SK-N-SH treated with all-trans-retinoic acid at 6 μM for 48 hours (cell line): ENCODE measurements at regions not wholly inside any gene's neighbourhood (a gene's known extent, or its start where the extent isn't known, plus 50 kb on each side); places are given as distances from the start of the nearest gene placed in this dataset.

ENCODE experiments used
- ATAC-seq: fragments of 200-7000 bp; cut with Tn5 transposase; 3 replicates; pipeline ENCODE4 v1.9.1; 2020; ENCODE audit warnings: mild to moderate bottlenecking, moderate library complexity
- ARNTL ChIP-seq: fragments of 450-650 bp; formaldehyde crosslinking; IDR thresholded peaks from 2 replicates; pipeline ENCODE4 v1.5.0; 2020; ENCODE audit warnings: low read depth, mild to moderate bottlenecking, moderate library complexity, borderline replicate concordance
- BACH2 ChIP-seq: fragments of 250-450 bp; sonication (Bioruptor Pico); IDR thresholded peaks from 2 replicates; pipeline ENCODE4 v1.9.0; 2021; ENCODE audit warnings: mild to moderate bottlenecking, borderline replicate concordance
- CREB5 ChIP-seq: fragments of 250-450 bp; sonication (Bioruptor Pico); IDR thresholded peaks from 2 replicates; pipeline ENCODE4 v1.5.1; 2020; ENCODE audit warnings: low read depth, mild to moderate bottlenecking, moderate library complexity
- CSDC2 ChIP-seq: fragments of 250-450 bp; sonication (Bioruptor Pico); IDR thresholded peaks from 2 replicates; pipeline ENCODE4 v1.5.0; 2020; ENCODE audit warnings: mild to moderate bottlenecking, moderate library complexity
- CSRNP3 ChIP-seq: fragments of 250-450 bp; sonication (Bioruptor Pico); IDR thresholded peaks from 2 replicates; pipeline ENCODE4 v1.5.1; 2021; ENCODE audit warnings: mild to moderate bottlenecking, moderate library complexity
- ESRRG ChIP-seq: fragments of 250-450 bp; sonication (Bioruptor Pico); IDR thresholded peaks from 2 replicates; pipeline ENCODE4 v1.6.1; 2021; ENCODE audit warnings: mild to moderate bottlenecking
- GLIS3 ChIP-seq: fragments of 250-450 bp; sonication (Bioruptor Pico); IDR thresholded peaks from 2 replicates; pipeline ENCODE4 v1.5.0; 2020; ENCODE audit warnings: mild to moderate bottlenecking, moderate library complexity
- ISL1 ChIP-seq: fragments of 250-450 bp; sonication (Bioruptor Pico); IDR thresholded peaks from 2 replicates; pipeline ENCODE4 v2.1.2; 2022; ENCODE audit warnings: mild to moderate bottlenecking, moderate library complexity
- OSR1 ChIP-seq: fragments of 250-450 bp; sonication (Bioruptor Pico); IDR thresholded peaks from 2 replicates; pipeline ENCODE4 v1.8.0; 2022; ENCODE audit warnings: moderate library complexity, mild to moderate bottlenecking, inconsistent platforms
- POU6F1 ChIP-seq: fragments of 250-450 bp; sonication (Bioruptor Pico); IDR thresholded peaks from 2 replicates; pipeline ENCODE4 v1.8.0; 2021; ENCODE audit warnings: low read depth, mild to moderate bottlenecking, moderate library complexity, borderline replicate concordance
- PPARA ChIP-seq: fragments of 250-450 bp; sonication (Bioruptor Pico); IDR thresholded peaks from 2 replicates; pipeline ENCODE4 v1.5.0; 2020; ENCODE audit warnings: mild to moderate bottlenecking, borderline replicate concordance
- RARB ChIP-seq: fragments of 250-450 bp; sonication (Bioruptor Pico); IDR thresholded peaks from 2 replicates; pipeline ENCODE4 v1.8.0; 2021; ENCODE audit warnings: mild to moderate bottlenecking, moderate library complexity
- SNAI2 ChIP-seq: fragments of 250-450 bp; sonication (Bioruptor Pico); IDR thresholded peaks from 2 replicates; pipeline ENCODE4 v1.5.0; 2020; ENCODE audit warnings: mild to moderate bottlenecking, moderate library complexity
- TOX ChIP-seq: fragments of 250-450 bp; sonication (Bioruptor Pico); IDR thresholded peaks from 2 replicates; pipeline ENCODE4 v1.8.0; 2021; ENCODE audit warnings: mild to moderate bottlenecking, moderate library complexity, borderline replicate concordance
- TSHZ2 ChIP-seq: fragments of 250-450 bp; sonication (Bioruptor Pico); IDR thresholded peaks from 2 replicates; pipeline ENCODE4 v1.5.0; 2020; ENCODE audit warnings: mild to moderate bottlenecking, moderate library complexity
- ZFP3 ChIP-seq: fragments of 250-450 bp; sonication (Bioruptor Pico); IDR thresholded peaks from 2 replicates; pipeline ENCODE4 v1.5.0; 2020; ENCODE audit warnings: mild to moderate bottlenecking, moderate library complexity
- ZFP30 ChIP-seq: fragments of 450-650 bp; formaldehyde crosslinking; IDR thresholded peaks from 2 replicates; pipeline ENCODE4 v1.5.0; 2022; ENCODE audit warnings: mild to moderate bottlenecking, moderate library complexity
- ZNF565 ChIP-seq: fragments of 450-650 bp; formaldehyde crosslinking; conservative IDR thresholded peaks from 2 replicates; pipeline ENCODE4 v1.5.0; 2020; ENCODE audit warnings: low read depth, mild to moderate bottlenecking, moderate library complexity
- ZNF70 ChIP-seq: fragments of 450-650 bp; formaldehyde crosslinking; IDR thresholded peaks from 2 replicates; pipeline ENCODE4 v1.5.0; 2020; ENCODE audit warnings: mild to moderate bottlenecking, moderate library complexity
- ZNF8 ChIP-seq: fragments of 450-650 bp; formaldehyde crosslinking; IDR thresholded peaks from 2 replicates; pipeline ENCODE4 v1.5.0; 2020; ENCODE audit warnings: mild to moderate bottlenecking, moderate library complexity

GRCh38 chr10:111199587-111199986 lies 122.8 kb downstream of the ADRA2A start:
- no peak for ATAC-seq
- TF ChIP-seq TSHZ2 (CRISPR knock-in tag) (no peak), CSRNP3 (CRISPR knock-in tag) (no peak), GLIS3 (no peak), RARB (no peak), TOX (CRISPR knock-in tag) (no peak), CREB5 (CRISPR knock-in tag) (no peak)
- TF ChIP-seq, all 23 proteins: peak for 0

- TF ChIP-seq CREB5 (CRISPR knock-in tag) (no peak), ZNF565 (CRISPR knock-in tag) (no peak), OSR1 (CRISPR knock-in tag) (no peak), ZNF8 (CRISPR knock-in tag) (no peak), TOX (CRISPR knock-in tag) (no peak), BACH2 (CRISPR knock-in tag) (no peak), RARB (no peak), ZNF70 (CRISPR knock-in tag) (no peak), CSRNP3 (CRISPR knock-in tag) (no peak), ISL1 (no peak), TSHZ2 (CRISPR knock-in tag) (no peak), CSDC2 (CRISPR knock-in tag) (no peak), POU6F1 (no peak), SNAI2 (CRISPR knock-in tag) (no peak), ARNTL (CRISPR knock-in tag) (no peak), ZFP30 (CRISPR knock-in tag) (no peak), ESRRG (CRISPR knock-in tag) (no peak), GLIS3 (no peak), PPARA (CRISPR knock-in tag) (no peak), ZFP3 (CRISPR knock-in tag) (no peak)
- TF ChIP-seq, all 23 proteins: peak for 0
- no peak for ATAC-seq
Observed at GRCh38 chr10:111200505-111201186, 123.8 kb downstream of the ADRA2A start.
